Amygdala (tissue), 56 donors: ENCODE measurements at regions not wholly inside any gene's neighbourhood (a gene's known extent, or its start where the extent isn't known, plus 50 kb on each side); places are given as distances from the start of the nearest gene placed in this dataset.
"Not testable (repeated sequence)": the region's sequence is repeated elsewhere in the genome, so short reads cannot be mapped to it uniquely, and the experiment has no call there.

ENCODE experiments used
- DNase-seq, 56 donors: peaks; one replicate each; lab custom pipeline; 2025; lab: John Stamatoyannopoulos, UW

DNA sequence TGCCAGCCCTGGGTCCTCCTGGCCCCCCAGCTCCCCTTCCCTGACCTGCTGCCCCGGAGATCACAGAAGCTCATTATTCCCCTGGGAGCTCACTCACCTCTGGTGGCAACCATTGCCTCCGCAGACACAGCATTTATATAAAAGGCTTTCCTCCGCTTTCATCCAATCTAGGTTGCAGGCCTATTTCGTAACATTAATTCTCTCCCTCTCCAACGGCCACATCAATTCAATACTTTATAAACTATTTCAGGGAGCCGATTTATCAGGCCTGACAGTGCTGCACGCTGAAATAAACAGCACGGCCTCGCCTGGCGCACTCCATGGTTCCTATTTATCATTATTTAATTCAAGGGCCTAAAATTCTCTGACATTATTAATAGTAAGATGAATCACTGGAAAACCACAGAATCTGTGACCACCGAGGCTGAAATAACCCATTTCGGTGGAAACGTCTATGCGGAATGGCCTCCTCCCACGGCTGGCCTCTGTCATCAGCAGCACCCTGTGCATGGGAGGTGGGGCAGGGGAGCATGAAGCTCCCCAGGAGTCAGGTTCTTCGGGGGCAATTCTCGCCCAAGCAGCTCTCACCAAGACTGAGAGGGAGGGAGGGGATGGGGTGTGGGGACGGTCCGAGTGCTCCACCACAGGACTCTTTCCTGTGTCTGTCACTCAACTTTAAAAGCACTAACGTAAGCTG is 249.3 kb upstream of the PFKP start:
- no peak for DNase-seq

DNA sequence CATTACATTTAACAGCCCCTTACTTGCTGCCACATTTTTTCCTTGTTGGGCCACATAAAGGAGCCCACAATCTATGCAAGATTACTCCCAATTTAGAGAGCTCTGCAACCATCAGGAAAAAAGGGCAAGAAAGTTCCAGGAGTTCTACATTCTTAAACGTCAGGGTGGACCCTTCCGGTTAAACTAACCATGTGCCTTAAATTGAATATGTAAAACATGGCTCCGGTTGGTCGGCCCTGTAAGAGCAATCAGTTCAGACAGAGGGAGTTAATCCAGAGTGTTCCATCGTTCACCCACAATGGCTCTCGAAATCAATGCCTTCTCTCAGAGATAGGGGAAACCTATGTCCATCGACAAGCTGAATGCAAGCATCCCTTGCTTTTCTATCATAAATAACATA is 253.7 kb upstream of the PFKP start:
- no peak for DNase-seq

DNA sequence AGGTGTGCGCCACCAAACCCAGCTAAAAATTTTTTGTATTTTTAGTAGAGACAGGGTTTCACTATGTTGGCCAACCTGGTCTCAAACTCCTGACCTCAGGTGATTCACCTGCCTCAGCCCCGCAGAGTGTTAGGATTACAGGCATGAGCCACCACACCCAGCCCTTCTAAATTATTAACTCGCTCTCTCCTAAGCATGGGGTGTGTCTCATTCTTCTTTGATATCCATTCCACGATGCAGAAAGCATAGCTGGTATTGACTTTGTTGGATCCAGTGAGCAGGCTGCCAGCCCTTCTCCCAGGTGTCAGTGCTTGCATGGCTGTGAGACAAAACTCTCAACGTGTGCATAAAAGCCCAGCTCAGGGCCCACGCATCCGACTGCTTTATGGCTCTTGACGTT is 254.1 kb upstream of the PFKP start:
- no peak for DNase-seq

DNA sequence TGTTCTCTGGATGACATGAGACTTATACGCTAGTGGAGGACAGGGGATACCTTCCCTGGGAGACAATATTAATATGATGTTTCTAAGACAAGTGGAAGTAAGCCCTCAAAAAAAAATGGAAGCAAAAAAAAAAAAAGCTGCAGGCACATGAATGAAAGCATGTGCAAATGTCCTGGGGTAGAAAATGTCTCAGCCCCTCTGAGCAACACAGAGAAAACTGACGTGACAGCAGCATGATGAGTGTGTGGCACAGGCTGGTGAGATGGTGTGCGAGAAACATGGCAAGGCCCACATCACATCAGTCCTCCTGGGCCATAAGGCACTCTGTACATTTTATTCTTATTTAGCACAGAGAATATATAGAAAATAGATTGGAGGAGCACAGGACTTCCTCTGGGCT is 254.7 kb upstream of the PFKP start:
- DNase-seq = no peak

DNA sequence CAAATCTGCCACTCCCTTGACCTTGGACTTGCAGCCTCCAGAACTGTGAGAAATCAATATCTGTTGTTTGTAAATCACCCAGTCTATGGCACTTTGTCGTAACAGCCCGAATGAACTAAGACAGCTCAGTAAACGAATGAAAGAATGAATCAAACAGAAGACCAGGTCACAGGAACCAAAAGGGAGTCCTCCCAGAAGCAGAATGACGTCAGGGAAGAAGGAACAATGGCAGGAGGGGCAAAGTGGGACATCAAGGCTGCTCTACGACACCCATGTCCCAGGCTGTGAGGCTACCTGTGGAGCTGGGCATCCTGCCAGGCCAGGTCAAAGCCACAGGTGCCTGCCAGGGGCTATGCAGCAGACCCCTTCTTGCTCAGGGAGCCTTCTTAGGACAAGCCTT is 267.2 kb upstream of the PFKP start:
- DNase-seq = no peak

DNA sequence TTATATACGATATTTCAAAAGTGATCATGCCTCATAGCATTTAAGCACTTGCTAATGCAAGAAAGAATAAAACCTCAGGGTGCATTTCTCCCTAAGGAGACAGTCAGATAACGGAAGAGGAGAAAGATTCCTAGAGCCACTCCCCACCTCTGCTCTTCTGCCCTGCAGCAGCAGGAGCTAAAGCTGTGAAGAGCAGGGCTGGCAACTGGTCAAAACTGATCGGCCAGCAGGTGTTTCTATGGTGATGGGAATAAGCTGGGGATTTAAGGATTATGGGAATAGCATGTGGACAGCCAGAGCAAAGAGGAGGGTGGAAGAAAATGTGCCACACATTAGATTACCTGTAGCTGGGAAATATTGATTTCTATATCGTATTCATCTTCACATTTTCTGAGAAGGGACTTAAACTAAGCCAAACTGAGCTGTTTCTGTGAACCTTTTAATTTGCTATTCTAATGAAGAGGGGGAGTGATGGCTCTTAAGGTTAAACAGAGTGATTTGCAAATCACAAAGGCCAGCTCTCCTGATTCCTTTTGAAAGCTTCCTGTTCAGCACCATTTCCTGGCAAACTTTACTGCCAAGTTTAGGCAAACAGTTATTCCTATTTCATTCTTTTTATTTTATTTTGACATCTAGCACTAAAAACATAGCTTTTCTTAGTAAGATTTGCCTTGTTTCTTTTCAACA is 268.9 kb upstream of the PFKP start:
- DNase-seq = no peak

DNA sequence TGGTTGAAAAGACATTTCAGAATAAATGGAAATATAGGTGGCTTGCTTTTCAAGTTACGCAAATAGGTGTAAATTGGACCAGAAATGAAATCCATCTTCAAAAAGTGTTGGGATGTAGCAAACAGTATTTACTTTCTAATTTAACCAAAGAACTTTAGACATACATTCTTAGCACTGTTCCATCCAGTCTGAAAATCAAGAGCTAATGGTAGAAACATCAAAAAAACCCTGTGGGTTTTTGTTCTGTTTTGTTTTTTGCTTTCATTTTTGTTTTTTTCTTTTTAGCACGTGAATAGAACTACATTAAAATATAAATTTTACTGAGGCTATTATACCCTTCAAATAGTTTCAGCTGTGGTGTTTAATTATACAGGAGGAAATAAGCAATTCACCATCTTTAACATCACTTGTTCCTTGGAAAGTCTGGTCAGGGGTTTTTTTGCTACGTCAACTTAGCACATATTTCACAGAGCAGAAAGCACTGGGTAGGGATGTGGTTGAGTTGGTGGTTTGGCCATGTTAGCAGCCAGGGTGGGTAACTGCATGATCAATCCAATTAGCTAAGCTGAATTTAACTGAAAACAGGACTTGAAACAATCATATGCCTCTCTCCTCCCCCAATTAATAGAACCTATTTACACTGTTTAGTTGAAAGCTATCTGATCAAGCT is 275.4 kb upstream of the PFKP start:
- DNase-seq = no peak

DNA sequence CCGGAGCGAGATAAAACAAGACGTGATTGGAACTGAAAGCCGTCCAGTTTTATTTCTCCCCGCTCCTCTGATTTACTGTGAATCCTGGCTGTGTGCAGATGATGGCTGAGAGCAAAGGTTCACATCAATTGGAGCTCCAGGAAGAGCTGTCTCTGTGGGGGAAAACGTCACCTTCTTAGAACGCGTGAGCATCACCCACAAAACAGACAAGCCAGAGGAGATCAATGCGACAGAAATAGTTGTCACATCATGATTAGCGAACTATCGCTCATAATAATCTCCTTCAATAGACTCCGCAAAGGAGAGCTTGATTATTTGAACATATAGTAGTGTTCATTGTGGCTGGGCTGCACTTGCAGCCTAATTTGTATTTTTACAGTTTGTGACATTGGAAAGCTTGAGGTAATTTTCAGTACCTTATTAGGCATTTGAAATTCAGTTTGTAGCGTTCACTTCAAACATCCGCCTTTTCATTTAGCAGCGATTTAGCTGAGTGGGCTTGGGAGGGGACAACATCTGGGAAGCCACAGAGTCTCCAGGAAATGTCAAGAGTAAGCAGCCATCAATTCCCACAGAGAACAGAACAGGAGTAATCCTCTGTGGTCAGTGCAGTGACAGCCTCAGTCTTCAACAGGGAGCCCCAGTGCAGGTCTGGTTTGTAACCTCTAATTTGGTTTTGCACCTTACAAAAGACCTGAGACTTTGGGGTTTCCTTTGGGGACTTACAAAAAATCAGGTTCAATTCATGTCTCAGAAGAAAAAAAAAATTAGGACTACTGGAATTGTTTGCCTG is 276.8 kb upstream of the PFKP start:
- DNase-seq = no peak

DNA sequence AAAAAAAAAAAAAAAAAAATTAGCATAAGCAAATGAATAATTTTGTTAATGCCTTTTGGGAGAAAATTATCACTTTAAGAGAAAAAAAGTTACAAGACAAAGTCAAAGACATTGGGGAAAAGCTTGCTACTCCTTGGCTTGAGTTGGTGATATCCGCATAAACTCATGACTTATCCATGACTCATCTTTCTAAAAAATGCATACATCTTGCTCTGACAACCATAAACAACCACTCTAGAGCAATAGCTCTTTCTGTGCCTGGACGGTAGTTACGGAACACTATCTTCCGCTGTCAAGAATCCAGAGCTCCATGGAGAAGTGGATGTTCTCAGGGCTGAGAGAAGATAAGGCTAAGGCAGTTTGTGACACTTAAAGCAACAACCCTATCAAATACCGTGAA is 281.1 kb upstream of the PFKP start:
- no peak for DNase-seq

DNA sequence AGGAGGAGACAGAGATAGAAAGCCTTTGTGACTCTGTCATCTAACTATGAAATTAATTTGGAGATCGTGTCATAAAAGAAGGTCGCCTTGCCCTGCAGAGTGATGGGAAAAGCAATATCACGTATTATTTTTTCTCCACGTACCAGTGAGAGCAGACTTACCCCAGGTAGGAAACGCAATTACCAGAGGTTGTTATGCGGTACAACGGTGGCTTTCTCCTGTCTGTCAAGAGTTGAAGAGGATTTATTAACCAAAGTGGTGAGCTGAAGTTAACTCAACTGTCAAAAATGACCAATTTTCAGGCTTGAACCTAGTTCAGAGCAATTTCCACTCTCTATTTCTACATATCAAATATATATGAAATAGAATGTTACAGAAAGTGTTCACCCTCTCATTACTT is 282.6 kb upstream of the PFKP start:
- no peak for DNase-seq

DNA sequence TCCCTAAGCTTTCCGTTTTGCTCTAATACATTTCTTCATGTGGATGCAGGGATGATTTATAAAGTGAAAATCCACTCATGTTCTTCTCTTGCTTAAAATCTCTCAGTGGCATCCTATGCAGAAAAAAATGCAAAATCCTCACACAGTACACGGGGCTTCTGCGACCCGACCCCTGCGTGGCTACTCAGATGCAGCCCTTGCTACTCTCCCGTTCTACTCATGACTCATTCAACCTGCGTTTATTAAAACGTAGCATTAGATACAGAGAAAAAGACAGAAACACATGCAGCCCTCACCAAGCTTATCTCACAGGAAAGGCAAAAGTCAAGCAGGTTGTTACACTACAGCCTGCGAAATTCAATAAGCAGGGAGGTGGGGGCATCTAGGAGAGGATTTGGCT is 284.4 kb upstream of the PFKP start:
- DNase-seq = no peak

DNA sequence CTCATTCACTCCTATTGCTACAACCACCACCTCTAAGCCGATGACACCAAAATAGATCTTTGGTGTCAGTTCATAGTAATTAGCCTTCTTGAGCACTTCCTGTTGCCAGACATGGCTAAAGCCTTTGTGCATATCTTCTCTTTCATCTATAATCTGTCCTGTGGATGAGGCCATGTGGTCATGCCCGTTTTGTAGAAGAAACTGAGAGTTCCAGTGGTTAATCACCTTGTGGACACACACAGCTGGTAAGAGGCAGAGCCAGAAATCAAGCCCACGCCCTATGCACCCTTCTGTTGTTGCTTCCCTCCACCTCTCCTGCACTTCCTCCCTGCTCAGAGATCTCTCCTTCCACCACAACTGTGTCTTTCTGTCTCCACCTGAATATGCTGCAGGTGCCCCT is 285.1 kb upstream of the PFKP start:
- no peak for DNase-seq

DNA sequence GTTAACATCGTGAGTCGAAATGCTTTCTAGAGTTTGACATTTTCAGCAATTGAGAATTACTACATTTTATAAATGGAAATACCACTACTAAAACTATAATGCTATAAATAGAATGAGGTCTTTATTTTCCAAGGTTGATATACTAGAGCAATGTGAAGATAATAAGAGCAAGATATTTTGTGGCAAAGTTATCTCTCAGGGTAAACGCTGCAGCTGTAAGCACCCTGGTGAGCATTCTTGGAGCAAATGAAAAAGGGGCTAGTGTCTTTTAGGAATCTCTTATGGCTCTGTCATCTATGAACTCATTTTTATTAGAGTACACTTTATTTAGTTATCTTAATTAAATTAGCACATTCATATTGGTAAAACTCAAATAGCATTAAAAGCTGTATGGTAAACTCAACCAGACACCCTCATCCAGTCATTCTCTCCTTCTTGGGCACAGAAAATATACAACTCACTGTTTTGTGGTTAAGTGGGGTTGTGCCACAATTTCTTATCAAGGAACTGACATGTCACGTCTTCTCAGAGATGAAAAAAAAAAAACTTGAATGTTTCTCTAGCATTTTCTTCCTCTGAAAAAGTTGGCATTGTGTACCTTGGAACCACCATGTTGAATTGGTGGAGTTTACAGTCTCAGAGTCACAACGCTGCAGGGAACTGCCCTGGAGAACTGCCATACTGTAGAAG is 289.5 kb upstream of the PFKP start:
- no peak for DNase-seq

DNA sequence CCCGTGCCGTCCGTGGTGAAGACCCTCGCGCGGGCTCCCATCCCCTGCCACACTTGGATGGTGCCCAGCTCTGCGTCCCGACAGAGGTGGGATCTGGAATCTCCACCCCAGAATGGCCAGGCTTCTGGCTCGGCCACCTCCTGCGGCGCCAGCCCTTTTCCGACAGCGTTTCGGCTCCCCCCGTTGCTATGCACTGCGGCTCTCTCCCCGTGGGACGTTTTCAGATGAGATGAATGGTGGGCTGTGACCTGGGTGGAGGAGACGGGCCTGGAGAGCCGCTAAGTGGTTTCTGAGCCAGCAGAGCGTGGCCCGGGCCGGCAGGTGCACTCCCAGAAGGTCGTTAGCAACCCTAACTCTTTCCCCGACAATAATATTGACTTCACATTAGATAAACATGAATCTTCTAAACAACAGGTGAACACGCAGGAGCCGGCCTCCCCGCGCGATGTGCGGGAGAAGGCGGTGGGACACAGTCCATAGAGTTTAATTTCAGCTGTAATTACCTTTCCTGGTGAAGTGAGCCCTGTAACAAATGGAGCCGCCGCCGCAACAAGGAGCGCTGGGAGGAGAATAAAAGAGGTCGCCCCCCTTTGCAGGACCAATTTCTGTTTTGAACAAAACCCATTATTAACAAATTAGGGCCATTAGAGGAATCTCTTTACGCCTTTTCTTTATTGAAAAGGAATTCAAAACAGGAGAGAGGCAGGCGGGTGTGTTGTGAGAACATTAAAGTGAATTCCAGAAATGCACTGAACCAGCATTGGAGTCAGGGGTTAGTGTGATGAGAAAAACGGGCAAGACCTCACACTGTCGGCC is 294.3 kb upstream of the PFKP start:
- no peak for DNase-seq

DNA sequence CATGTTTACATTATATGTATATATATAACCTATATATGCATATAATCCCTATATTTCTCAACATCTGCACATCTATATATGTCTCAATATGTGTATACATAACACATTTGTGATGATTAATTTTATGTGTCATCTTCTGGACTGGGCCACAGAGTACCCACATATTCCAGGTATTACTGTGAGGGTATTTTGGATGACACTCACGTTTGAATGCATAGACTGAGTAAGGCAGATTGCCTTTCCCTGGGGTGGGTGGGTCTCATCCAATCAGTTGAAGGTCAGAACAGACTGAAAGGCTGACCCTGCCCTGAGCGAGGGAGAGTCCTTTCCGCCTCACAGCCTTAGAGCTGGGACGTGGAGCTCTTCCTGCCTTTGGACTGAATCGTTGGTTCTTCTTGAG is 295.2 kb upstream of the PFKP start:
- no peak for DNase-seq

DNA sequence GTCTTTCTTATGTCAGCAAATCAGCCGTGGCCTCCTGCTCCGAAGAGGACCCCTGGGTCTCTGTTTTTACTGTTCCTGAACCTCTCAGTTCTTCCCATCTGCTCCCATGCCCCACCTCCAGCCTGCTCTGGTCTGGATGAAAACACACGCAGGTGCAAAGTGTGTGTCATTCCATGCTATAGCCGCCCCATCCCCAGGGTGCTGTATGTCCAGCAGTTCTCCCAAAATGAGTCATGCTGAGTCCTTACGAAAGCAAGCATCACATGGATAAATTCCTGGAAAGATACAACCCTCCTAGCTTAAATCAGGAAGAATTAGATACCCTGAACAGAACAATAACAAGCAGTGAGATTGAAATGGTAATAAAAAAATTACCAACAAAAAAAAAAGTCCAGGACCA is 300.1 kb upstream of the PFKP start:
- DNase-seq = not testable (repeated sequence)

DNA sequence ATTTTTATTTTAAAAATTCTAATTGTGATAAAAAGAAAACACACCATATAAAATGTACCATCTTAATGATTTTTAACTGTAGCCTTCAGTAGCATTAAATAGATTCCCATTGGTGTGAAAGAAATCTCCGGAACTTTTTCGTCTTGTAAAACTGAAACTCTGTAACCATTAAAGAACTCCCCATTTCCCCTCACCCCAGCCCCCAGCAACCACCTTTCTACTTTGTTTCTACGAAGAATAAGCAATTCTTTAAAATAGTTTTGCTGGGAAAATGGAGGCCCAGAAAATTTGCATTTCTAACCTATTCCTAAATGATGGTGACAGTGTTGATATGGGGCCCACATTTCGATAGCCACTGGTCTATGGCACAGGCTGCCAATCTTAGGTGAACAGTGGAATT is 305.4 kb upstream of the PFKP start:
- no peak for DNase-seq

DNA sequence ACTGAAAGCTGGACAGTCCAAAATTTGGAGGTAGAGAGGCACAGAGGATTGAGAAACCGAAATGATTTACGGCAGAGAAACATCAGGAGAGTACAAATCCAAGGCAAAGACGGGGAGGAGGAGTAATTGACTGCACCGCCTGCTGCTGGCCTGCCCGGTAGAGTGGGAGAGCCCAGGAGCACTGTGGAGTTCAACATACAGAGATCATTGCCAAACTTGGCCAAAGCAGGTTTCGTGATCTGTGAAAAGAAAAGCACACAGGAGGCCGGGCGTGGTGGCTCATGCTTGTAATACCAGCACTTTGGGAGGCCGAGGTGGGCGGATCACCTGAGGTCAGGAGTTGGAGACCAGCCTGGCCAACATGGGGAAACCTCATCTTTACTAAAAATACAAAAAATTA is 306.0 kb upstream of the PFKP start:
- DNase-seq = no peak

DNA sequence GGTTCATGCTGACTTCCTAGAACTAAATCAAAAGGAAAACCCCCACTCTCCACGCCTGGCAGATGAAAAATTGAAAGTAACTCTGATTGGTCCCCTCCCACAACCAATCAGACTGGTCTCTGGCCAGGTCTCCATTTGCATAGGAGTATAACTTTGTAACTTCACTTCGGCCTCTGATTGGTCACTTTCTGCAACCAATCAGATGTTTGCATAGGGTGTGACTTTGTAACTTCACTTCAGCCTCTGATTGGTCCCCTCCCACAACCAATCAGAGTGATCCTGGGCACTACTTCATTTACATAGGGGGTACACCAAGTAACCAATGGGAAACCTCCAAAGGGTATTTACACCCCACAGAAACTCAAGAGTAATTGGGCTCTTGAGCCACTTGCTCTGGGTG is 306.6 kb upstream of the PFKP start:
- DNase-seq = no peak

DNA sequence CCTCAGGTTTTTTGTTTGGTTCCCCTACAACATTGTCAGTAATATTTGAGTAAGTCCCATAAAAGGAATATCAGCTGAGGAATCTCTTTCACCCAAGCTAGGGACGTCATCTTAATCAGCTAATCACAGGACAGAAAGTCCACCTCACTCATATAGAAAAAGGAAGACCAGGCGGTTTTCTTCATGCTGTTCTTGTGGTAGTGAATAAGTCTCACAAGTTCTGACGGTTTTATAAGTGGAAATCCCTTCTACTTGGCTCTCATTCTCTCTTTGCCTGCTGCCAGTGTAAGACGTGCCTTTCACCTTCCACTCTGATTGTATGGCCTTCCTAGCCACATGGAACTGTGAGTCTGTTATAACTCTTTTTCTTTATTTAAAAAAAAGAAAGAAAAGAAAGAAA is 308.1 kb upstream of the PFKP start:
- DNase-seq = no peak
